Transverse colon (tissue), 4 donors: ENCODE measurements at regions not wholly inside any gene's neighbourhood (a gene's known extent, or its start where the extent isn't known, plus 50 kb on each side); places are given as distances from the start of the nearest gene placed in this dataset.

ENCODE experiments used
- EP300 ChIP-seq: sonication (generic); formaldehyde crosslinking; IDR thresholded peaks from one replicate; pipeline ENCODE4 v1.6.1; 2017; ENCODE audit warnings: antibody characterized with exemption, low read depth
- POLR2A ChIP-seq: fragments of 450-650 bp; IDR thresholded peaks from one replicate; pipeline ENCODE4 v1.6.1; 2016; ENCODE audit warnings: antibody characterized with exemption, mild to moderate bottlenecking, moderate library complexity
- POLR2AphosphoS5 ChIP-seq, 3 donors: sonication (generic); formaldehyde crosslinking; IDR thresholded peaks; one replicate each; pipeline ENCODE4 v1.6.1; 2016; ENCODE audit warnings: antibody characterized with exemption in 3 of 3
- TF ChIP-seq, protein P1 (sequence below), 5 experiments: fragments of 200-600 bp in 3 of 5; fragments of 450-650 bp in 2 of 5; sonication (generic) in 3 of 5; IDR thresholded peaks; 1 replicate in 2 of 5; 2 replicates in 3 of 5; pipeline ENCODE4 v1.5.1; 2016 to 2017; ENCODE audit warnings: antibody characterized with exemption in 5 of 5, inconsistent platforms in 3 of 5, mild to moderate bottlenecking in 2 of 5, moderate library complexity in 1 of 5

GRCh38 chr1:214192825-214193643, 87.9 kb upstream of the SMYD2 start:
- no peak for TF ChIP-seq POLR2A
- no peak for TF ChIP-seq EP300
- TF ChIP-seq POLR2AphosphoS5 (IDR thresholded peaks at IDR 0.05), result no peak
- TF ChIP-seq, protein P1, sequence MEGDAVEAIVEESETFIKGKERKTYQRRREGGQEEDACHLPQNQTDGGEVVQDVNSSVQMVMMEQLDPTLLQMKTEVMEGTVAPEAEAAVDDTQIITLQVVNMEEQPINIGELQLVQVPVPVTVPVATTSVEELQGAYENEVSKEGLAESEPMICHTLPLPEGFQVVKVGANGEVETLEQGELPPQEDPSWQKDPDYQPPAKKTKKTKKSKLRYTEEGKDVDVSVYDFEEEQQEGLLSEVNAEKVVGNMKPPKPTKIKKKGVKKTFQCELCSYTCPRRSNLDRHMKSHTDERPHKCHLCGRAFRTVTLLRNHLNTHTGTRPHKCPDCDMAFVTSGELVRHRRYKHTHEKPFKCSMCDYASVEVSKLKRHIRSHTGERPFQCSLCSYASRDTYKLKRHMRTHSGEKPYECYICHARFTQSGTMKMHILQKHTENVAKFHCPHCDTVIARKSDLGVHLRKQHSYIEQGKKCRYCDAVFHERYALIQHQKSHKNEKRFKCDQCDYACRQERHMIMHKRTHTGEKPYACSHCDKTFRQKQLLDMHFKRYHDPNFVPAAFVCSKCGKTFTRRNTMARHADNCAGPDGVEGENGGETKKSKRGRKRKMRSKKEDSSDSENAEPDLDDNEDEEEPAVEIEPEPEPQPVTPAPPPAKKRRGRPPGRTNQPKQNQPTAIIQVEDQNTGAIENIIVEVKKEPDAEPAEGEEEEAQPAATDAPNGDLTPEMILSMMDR (IDR thresholded peaks at IDR 0.05), result no peak
